Hepatocyte (in vitro differentiated cells): ENCODE measurements at regions not wholly inside any gene's neighbourhood (a gene's known extent, or its start where the extent isn't known, plus 50 kb on each side); places are given as distances from the start of the nearest gene placed in this dataset.
"Not testable (repeated sequence)": the region's sequence is repeated elsewhere in the genome, so short reads cannot be mapped to it uniquely, and the experiment has no call there.

Experiments
- CTCF ChIP-seq: fragments of 200-600 bp; sonication (generic); IDR thresholded peaks from 2 replicates; pipeline ENCODE4 v1.5.1; 2016; ENCODE audit warnings: antibody characterized with exemption, mild to moderate bottlenecking; ENCODE audit not compliant: poor library complexity
- EZH2 ChIP-seq: fragments of 200-600 bp; sonication (generic); IDR thresholded peaks from 2 replicates; pipeline ENCODE4 v1.6.1; 2016; ENCODE audit warnings: antibody characterized with exemption, mild to moderate bottlenecking, borderline replicate concordance
- EZH2phosphoT487 ChIP-seq: fragments of 200-600 bp; sonication (generic); IDR thresholded peaks from one replicate; pipeline ENCODE4 v1.6.1; 2018; ENCODE audit warnings: antibody characterized with exemption, mild to moderate bottlenecking, low read depth, moderate library complexity; ENCODE audit not compliant: unreplicated experiment, severe bottlenecking

GRCh38 chr11:3493152-3493551, 114.2 kb upstream of the ZNF195 start:
- not testable (repeated sequence) for TF ChIP-seq CTCF, EZH2, EZH2phosphoT487
